ENCODE measurements at regions not wholly inside any gene's neighbourhood (a gene's known extent, or its start where the extent isn't known, plus 50 kb on each side); places are given as distances from the start of the nearest gene placed in this dataset.

- TF ChIP-seq, protein P1, sequence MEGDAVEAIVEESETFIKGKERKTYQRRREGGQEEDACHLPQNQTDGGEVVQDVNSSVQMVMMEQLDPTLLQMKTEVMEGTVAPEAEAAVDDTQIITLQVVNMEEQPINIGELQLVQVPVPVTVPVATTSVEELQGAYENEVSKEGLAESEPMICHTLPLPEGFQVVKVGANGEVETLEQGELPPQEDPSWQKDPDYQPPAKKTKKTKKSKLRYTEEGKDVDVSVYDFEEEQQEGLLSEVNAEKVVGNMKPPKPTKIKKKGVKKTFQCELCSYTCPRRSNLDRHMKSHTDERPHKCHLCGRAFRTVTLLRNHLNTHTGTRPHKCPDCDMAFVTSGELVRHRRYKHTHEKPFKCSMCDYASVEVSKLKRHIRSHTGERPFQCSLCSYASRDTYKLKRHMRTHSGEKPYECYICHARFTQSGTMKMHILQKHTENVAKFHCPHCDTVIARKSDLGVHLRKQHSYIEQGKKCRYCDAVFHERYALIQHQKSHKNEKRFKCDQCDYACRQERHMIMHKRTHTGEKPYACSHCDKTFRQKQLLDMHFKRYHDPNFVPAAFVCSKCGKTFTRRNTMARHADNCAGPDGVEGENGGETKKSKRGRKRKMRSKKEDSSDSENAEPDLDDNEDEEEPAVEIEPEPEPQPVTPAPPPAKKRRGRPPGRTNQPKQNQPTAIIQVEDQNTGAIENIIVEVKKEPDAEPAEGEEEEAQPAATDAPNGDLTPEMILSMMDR (IDR thresholded peaks at IDR 0.05; ENCODE audit: insufficient read depth, low read depth, low read length), result no peak
- no peak for TF ChIP-seq EZH2 (IDR thresholded peaks at IDR 0.05; ENCODE audit: insufficient read depth, low read length)
Observed at GRCh38 chr12:124647316-124647715, 79.9 kb upstream of the NCOR2 start.
